GM12878 (cell line): ENCODE measurements at regions not wholly inside any gene's neighbourhood (a gene's known extent, or its start where the extent isn't known, plus 50 kb on each side); places are given as distances from the start of the nearest gene placed in this dataset.

Experiments used
- ATAC-seq: fragments of 200-7000 bp; cut with Tn5 transposase; 3 replicates; pipeline ENCODE4 v1.9.1; 2020; ENCODE audit warnings: mild to moderate bottlenecking, moderate library complexity
- BruUV-seq: library from RNA; stranded (reverse); fragments of 400-500 nt; replicated peaks from 2 replicates; lab custom pipeline; 2021; lab: Mats Ljungman, UMichigan
- CTCF ChIA-PET: fragments of 300-600 bp; sonication (Branson Sonifier 250); formaldehyde crosslinking; extraction: SDS; loops from one replicate; lab custom pipeline; 2021; ENCODE audit warnings: inconsistent platforms; lab: Yijun Ruan, JAX
- POLR2A ChIA-PET: fragments of 350-600 bp; formaldehyde crosslinking; extraction: SDS; loops from one replicate; lab custom pipeline; 2021; ENCODE audit warnings: inconsistent platforms; lab: Charles Lee
- RAD21 ChIA-PET: fragments of 300-600 bp; sonication (Branson Sonifier 250); formaldehyde crosslinking; loops from one replicate; lab custom pipeline; 2023; ENCODE audit warnings: antibody characterized with exemption; ENCODE audit not compliant: unreplicated experiment; lab: Charles Lee
- SMC1A ChIA-PET: fragments of 300-600 bp; sonication (Branson Sonifier 250); formaldehyde crosslinking; loops from one replicate; lab custom pipeline; 2023; ENCODE audit not compliant: unreplicated experiment, uncharacterized antibody; lab: Charles Lee
- DNase-seq: peaks from one replicate; pipeline ENCODE4 v3.0.0-alpha.2; 2011; ENCODE audit warnings: low read depth, low spot score
- FAIRE-seq: peaks from 3 replicates; lab custom pipeline; 2011; peaks lifted over from hg19 to GRCh38; lab: Jason Lieb, UNC
- H2AFZ ChIP-seq: 2 replicates; pipeline ENCODE4 v1.6.0; 2011; ENCODE audit warnings: low read depth, low read length, control low read depth; ENCODE audit not compliant: control insufficient read depth
- H3K27ac ChIP-seq: 2 replicates; pipeline ENCODE4 v1.5.1; 2011; ENCODE audit warnings: control low read depth; ENCODE audit not compliant: control insufficient read depth, insufficient read depth
- H3K27me3 ChIP-seq, 2 experiments: replicated peaks in 1 of 2; 2 replicates each; pipeline versions ENCODE4 v1.6.0 to v1.6.1; 2011; ENCODE audit warnings: low read length in 1 of 2; ENCODE audit not compliant: control insufficient read depth in 2 of 2, insufficient read depth in 2 of 2
- H3K36me3 ChIP-seq, 2 experiments: 2 replicates each; pipeline ENCODE4 v1.5.1; 2011; ENCODE audit warnings: low read length in 1 of 2; ENCODE audit not compliant: control insufficient read depth in 2 of 2, insufficient read depth in 2 of 2
- H3K4me1 ChIP-seq: 2 replicates; pipeline ENCODE4 v1.6.1; 2011; ENCODE audit warnings: mild to moderate bottlenecking, low read length, moderate library complexity, mixed read lengths; ENCODE audit not compliant: control insufficient read depth, insufficient read depth
- H3K4me2 ChIP-seq: 2 replicates; pipeline ENCODE4 v1.6.0; 2011; ENCODE audit warnings: control low read depth; ENCODE audit not compliant: control insufficient read depth, insufficient read depth
- H3K4me3 ChIP-seq: fragments of 200-600 bp; sonication (generic); 2 replicates; pipeline ENCODE4 v1.5.1; 2016
- H3K79me2 ChIP-seq: 2 replicates; pipeline ENCODE4 v1.6.0; 2011; ENCODE audit warnings: low read length; ENCODE audit not compliant: control insufficient read depth, insufficient read depth
- H3K9ac ChIP-seq: 2 replicates; pipeline ENCODE4 v1.8.0; 2011; ENCODE audit warnings: low read length, control low read depth, mixed read lengths; ENCODE audit not compliant: control insufficient read depth, insufficient read depth
- H3K9me3 ChIP-seq: replicated peaks from 3 replicates; pipeline ENCODE4 v1.5.1; 2011; ENCODE audit warnings: mild to moderate bottlenecking, low read length; ENCODE audit not compliant: control insufficient read depth, insufficient read depth
- H4K20me1 ChIP-seq: 2 replicates; pipeline ENCODE4 v1.6.0; 2011; ENCODE audit not compliant: control insufficient read depth, insufficient read depth
- CBFB ChIP-seq: IDR thresholded peaks from 2 replicates; pipeline ENCODE4 v1.6.1; 2016; ENCODE audit warnings: antibody characterized with exemption, low read depth
- ESRRA ChIP-seq: IDR thresholded peaks from 2 replicates; pipeline ENCODE4 v1.6.1; 2012; ENCODE audit warnings: mild to moderate bottlenecking, low read length, improper control_type of control experiment
- MEF2A ChIP-seq: IDR thresholded peaks from 2 replicates; pipeline ENCODE4 v1.6.1; 2011; ENCODE audit warnings: low read depth, mild to moderate bottlenecking, low read length, moderate library complexity; ENCODE audit not compliant: insufficient read depth
- POLR2AphosphoS2 ChIP-seq: IDR thresholded peaks from 2 replicates; pipeline ENCODE4 v1.6.1; 2011; ENCODE audit warnings: low read depth, mild to moderate bottlenecking, low read length, improper control_type of control experiment, moderate library complexity
- POLR2AphosphoS5 ChIP-seq: IDR thresholded peaks from 2 replicates; pipeline ENCODE4 v1.6.1; 2011; ENCODE audit warnings: mild to moderate bottlenecking, low read length, inconsistent platforms
- TCF7 ChIP-seq: IDR thresholded peaks from 2 replicates; pipeline ENCODE4 v1.6.1; 2014; ENCODE audit warnings: antibody characterized with exemption, borderline replicate concordance
- WGBS: methylation state at CpG from one replicate; pipeline ENCODE4 v1.1.6; 2016; ENCODE audit warnings: low lambda C conversion rate; ENCODE audit not compliant: insufficient replicate concordance, insufficient coverage; ENCODE audit errors: missing lambda C conversion rate; 5-methylcytosine and 5-hydroxymethylcytosine counted together
- in situ Hi-C: fragments of 300-500 bp; cut with MboI; formaldehyde crosslinking; loops from 9 replicates; pipeline ENCODE4 v1.14.3; 2018; ENCODE audit warnings: mixed read lengths
- intact Hi-C: fragments of 100-400 bp; cut with micrococcal nuclease; formaldehyde crosslinking; loops from one replicate; pipeline ENCODE4 v1.14.2; 2022; ENCODE audit not compliant: unreplicated experiment
- TF ChIP-seq, protein P1 (sequence below): fragments of 450-650 bp; IDR thresholded peaks from 2 replicates; pipeline ENCODE4 v1.6.1; 2017; ENCODE audit warnings: borderline replicate concordance
- TF ChIP-seq, protein P2 (sequence below): fragments of 450-650 bp; IDR thresholded peaks from 2 replicates; pipeline ENCODE4 v1.6.1; 2014; ENCODE audit warnings: mild to moderate bottlenecking
- TF ChIP-seq, protein P3 (sequence below): IDR thresholded peaks from 2 replicates; pipeline ENCODE4 v1.6.1; 2011; ENCODE audit warnings: low read depth, low read length, improper control_type of control experiment, borderline replicate concordance

DNA sequence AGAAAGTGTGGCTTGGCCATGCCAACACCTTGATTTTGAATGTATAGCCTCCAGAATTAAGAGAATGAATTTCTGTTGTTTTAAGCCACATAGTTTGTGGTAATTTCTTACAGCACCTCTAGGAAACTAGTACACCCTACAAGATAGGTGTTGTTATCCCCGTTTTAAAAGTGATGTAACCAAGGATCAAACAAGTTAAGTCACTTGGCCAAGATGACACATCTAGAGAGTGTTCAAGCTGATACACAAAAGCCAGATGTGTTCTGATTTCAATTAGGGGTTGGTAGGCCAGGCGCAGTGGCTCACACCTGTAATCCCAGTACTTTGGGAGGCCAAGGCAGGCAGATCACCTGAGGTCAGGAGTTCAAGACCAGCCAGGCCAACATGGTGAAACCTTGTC lies 396.5 kb upstream of the SOX9 start:
- Histone ChIP-seq H3K27me3 (no peaks in the 10 kb centered on the region), H3K4me3 (no peak overlapping the region), H4K20me1 (no peaks in the 10 kb centered on the region), H3K36me3 (no peaks in the 10 kb centered on the region), H3K27ac (no peak overlapping the region), H3K4me2 (no peak overlapping the region), H2AFZ (no peak overlapping the region), H3K4me1 (no peaks in the 10 kb centered on the region), H3K9ac (no peak overlapping the region), H3K9me3 (no peaks in the 10 kb centered on the region), H3K79me2 (no peaks in the 10 kb centered on the region)
- intact Hi-C loops: no loop called here
- BruUV-seq: no TSS peak
- ChIA-PET RAD21 (no interaction called here), SMC1A (no interaction called here), POLR2A (no interaction called here), CTCF (no interaction called here)
- WGBS: 19% methylated on average over 2 of the region's 2 CpGs
- TF ChIP-seq, protein P1, sequence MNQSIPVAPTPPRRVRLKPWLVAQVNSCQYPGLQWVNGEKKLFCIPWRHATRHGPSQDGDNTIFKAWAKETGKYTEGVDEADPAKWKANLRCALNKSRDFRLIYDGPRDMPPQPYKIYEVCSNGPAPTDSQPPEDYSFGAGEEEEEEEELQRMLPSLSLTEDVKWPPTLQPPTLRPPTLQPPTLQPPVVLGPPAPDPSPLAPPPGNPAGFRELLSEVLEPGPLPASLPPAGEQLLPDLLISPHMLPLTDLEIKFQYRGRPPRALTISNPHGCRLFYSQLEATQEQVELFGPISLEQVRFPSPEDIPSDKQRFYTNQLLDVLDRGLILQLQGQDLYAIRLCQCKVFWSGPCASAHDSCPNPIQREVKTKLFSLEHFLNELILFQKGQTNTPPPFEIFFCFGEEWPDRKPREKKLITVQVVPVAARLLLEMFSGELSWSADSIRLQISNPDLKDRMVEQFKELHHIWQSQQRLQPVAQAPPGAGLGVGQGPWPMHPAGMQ: no peak
- no peak for TF ChIP-seq TCF7
- TF ChIP-seq CBFB: no peak
- TF ChIP-seq POLR2AphosphoS5: no peak
- TF ChIP-seq, protein P2, sequence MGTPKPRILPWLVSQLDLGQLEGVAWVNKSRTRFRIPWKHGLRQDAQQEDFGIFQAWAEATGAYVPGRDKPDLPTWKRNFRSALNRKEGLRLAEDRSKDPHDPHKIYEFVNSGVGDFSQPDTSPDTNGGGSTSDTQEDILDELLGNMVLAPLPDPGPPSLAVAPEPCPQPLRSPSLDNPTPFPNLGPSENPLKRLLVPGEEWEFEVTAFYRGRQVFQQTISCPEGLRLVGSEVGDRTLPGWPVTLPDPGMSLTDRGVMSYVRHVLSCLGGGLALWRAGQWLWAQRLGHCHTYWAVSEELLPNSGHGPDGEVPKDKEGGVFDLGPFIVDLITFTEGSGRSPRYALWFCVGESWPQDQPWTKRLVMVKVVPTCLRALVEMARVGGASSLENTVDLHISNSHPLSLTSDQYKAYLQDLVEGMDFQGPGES: no peak
- TF ChIP-seq, protein P3, sequence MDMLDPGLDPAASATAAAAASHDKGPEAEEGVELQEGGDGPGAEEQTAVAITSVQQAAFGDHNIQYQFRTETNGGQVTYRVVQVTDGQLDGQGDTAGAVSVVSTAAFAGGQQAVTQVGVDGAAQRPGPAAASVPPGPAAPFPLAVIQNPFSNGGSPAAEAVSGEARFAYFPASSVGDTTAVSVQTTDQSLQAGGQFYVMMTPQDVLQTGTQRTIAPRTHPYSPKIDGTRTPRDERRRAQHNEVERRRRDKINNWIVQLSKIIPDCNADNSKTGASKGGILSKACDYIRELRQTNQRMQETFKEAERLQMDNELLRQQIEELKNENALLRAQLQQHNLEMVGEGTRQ: no peak
- no peak for TF ChIP-seq ESRRA
- no peak for TF ChIP-seq MEF2A
- no peak for TF ChIP-seq POLR2AphosphoS2
- ATAC-seq (no peak), FAIRE-seq (no peak), DNase-seq (no peak)
- in situ Hi-C loops: no loop called here
